RWPE1 (cell line): ENCODE measurements at regions not wholly inside any gene's neighbourhood (a gene's known extent, or its start where the extent isn't known, plus 50 kb on each side); places are given as distances from the start of the nearest gene placed in this dataset.

Source experiments
- CTCF ChIA-PET: fragments of 350-600 bp; sonication (Branson Sonifier 250); formaldehyde crosslinking; extraction: SDS; loops from one replicate; lab custom pipeline; 2021; lab: Yijun Ruan, JAX
- POLR2A ChIA-PET: fragments of 400-600 bp; formaldehyde crosslinking; extraction: SDS; loops from one replicate; lab custom pipeline; 2020; ENCODE audit warnings: antibody characterized with exemption; ENCODE audit not compliant: low non-redundant PET; lab: Yijun Ruan, JAX
- DNase-seq: peaks from one replicate; pipeline ENCODE4 v3.0.0; 2012; ENCODE audit warnings: low spot score
- H3K27ac ChIP-seq: fragments of 450-650 bp; 2 replicates; pipeline ENCODE4 v1.5.1; 2017
- TF ChIP-seq, protein P1 (sequence below): fragments of 450-650 bp; conservative IDR thresholded peaks from 2 replicates; pipeline ENCODE4 v1.5.1; 2017; ENCODE audit warnings: low read depth, mild to moderate bottlenecking

DNA sequence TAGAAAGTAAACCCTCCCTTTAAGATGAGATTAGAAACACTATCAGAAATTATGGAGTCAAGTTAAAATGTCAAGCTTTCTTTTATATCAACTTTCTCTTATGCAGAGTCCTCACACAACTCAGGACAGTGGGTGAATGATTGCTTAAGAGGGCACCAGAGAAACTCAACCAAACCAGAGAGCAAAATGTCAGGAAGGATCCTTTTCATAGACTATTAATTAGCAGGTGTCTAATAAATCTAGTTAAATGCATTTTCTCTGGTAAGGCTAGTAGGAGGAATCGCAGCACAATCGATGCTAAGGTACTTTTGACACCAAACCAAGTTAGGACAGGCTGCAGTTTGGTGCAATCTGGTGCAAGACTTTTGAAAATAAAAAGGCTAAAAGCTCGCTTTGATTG is 614.7 kb upstream of the FOXG1 start:
- H3K27ac ChIP-seq, result no peak overlapping the region
- CTCF ChIA-PET, result no interaction called here
- TF ChIP-seq, protein P1, sequence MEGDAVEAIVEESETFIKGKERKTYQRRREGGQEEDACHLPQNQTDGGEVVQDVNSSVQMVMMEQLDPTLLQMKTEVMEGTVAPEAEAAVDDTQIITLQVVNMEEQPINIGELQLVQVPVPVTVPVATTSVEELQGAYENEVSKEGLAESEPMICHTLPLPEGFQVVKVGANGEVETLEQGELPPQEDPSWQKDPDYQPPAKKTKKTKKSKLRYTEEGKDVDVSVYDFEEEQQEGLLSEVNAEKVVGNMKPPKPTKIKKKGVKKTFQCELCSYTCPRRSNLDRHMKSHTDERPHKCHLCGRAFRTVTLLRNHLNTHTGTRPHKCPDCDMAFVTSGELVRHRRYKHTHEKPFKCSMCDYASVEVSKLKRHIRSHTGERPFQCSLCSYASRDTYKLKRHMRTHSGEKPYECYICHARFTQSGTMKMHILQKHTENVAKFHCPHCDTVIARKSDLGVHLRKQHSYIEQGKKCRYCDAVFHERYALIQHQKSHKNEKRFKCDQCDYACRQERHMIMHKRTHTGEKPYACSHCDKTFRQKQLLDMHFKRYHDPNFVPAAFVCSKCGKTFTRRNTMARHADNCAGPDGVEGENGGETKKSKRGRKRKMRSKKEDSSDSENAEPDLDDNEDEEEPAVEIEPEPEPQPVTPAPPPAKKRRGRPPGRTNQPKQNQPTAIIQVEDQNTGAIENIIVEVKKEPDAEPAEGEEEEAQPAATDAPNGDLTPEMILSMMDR, result no peak
- DNase-seq, result no peak
- POLR2A ChIA-PET, result no interaction called here

DNA sequence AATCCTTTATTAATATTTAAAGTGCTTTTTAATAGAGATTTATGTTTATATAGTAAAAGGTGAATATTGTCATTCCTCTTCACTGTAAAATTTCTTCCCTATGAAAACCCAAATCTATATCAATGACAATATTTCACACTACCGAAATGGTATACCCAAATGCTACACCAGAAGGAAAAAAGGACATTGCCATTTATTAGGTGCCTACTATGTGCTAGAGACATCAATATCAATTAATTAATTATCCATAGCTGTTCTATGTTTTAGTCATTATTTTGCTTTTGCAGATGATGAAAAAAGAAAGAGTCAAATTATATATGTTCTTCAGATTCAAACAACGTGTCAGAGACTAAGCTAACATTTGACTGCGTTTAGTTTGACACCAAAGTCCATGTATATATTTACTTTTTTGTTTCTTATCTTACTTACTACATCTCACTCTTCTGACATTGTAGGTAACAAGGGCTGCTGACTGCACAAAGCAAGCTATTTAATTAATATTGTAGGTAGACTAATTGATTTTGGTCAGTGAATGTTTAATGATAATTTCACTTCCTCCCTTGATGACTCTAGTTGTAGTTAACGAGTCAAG is 614.0 kb upstream of the FOXG1 start:
- POLR2A ChIA-PET, result no interaction called here
- DNase-seq, result no peak
- no peak overlapping the region for H3K27ac ChIP-seq
- CTCF ChIA-PET, result no interaction called here
- TF ChIP-seq, protein P1, result no peak

DNA sequence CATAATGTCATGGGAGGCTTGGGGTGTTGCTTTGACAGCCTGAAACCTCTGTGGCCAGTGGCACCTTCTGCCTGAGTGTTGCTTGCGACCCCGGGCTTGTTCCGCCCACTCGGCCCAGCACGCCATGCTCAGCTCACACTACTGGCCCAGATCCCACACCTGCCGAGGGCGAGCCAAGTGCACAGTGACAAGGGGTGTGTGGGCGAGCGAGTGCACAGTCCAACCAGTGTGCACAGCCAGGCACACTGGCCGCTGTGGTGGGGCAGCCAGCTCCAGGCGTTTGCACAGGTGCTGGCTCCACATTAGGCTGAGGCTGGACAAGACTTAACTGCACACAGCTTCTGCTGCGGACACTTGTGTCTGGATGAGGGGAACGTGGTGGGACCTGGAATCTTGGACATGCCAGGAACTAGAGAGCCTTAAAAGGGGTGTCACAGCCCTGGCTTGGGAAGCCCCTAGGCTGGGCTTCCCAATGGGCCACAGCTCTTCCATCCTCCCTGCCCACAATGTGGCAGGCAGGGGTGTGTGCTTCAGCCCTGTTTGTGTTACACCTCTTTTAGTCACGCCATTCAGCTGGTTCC is 609.2 kb upstream of the FOXG1 start:
- H3K27ac ChIP-seq, result no peak overlapping the region
- no peak for DNase-seq
- ChIA-PET POLR2A (no interaction called here), CTCF (interaction anchor here (0.6 kb wide), 1 partner anchor 55 kb away, joined by 3 read pairs; no protein-coding TSS in a partner anchor)
- TF ChIP-seq, protein P1, result no peak

DNA sequence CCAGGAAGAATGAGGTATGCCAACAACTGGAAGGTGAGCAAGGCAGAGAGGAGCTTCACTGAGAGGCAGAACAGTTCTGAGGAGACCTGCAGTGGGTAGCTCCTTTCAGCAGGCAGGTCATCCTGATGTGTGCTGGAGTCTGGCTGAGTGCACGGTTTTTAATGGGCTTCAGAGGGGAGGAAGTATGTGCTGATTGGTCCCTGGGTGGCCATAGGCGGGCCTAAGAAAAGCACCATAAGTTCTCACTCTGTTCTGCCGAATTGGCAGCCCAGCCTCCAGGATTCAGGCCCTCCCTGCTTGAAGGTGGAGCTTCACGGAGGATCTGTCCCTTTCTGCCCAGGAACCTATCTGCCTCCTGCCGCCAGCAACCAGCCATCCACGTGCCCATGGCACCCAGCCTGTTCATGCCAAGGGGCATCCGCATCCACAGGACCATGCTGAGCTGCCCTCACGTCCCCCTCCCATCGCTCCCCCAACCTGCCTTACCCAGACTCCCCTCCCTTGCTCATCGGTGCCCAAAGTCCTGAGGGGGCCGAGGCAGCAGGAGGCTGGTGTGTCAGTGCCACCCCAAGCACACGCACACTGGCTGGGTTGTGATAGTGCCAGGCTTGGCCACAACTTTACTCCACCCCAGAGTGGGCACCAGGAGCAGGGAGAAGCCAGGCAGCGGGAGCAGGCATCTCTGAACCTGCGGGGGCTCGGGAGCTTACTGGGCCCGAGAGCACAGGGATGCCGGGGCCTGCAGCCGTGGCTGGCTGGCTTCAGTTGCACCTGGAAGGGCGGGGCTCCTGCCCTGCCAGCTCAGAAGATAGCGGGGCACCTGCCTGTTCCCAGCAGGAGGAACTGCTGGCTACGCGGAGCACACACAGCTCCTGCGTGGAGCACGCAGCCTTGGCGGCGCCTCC is 608.4 kb upstream of the FOXG1 start:
- POLR2A ChIA-PET, result no interaction called here
- CTCF ChIA-PET, result no interaction called here
- H3K27ac ChIP-seq, result no peak overlapping the region
- DNase-seq, result no peak
- TF ChIP-seq, protein P1, result no peak

DNA sequence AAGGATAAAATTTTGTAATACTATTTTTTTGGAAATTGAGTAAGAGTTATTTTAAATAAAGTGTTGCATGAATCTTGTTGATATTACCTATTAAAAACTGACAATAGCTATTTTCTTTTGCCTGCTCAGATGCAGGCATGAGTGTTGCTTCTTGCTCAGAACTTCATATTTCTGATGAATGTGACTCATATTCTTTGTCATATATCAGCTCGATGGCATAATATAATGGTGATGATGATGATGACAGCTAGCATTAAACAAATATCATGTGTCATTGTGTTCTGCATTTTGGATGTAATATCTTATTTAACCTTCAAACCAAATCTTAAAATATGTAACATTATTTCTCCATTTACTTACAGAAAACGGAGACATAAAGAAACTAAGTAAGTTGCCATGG is 605.5 kb upstream of the FOXG1 start:
- CTCF ChIA-PET, result interaction anchor here (0.5 kb wide), 1 partner anchor 299 kb away, joined by 4 read pairs; no protein-coding TSS in a partner anchor
- POLR2A ChIA-PET, result no interaction called here
- no peak for DNase-seq
- TF ChIP-seq, protein P1, result no peak
- no peak overlapping the region for H3K27ac ChIP-seq

DNA sequence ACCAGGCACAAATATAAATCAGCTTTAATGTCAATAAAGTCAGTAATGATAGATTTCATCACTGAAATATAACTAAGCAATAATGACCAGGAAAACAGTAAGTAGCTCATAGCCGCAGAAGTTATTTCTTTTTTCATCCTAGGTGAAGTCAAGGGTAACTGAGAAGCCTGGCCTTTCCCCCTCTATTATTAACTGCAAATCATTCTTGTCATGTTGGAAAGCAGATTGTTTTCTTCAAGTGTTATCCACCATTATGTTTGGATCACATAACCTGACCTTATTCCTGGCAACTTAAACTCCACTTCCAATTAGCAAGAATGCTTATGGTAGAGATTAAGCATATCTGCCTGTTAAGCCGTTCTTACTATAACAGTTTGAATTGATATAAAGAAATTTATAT is 603.4 kb upstream of the FOXG1 start:
- POLR2A ChIA-PET, result no interaction called here
- no peak for DNase-seq
- CTCF ChIA-PET, result no interaction called here
- H3K27ac ChIP-seq, result no peak overlapping the region
- TF ChIP-seq, protein P1, result no peak
